GM19035 (cell line): ENCODE measurements at regions not wholly inside any gene's neighbourhood (a gene's known extent, or its start where the extent isn't known, plus 50 kb on each side); places are given as distances from the start of the nearest gene placed in this dataset.

Experiments
- ATAC-seq: cut with Tn5 transposase; IDR thresholded peaks from one replicate; pipeline ENCODE4 v1.9.1; 2021; ENCODE audit not compliant: unreplicated experiment

- no peak for ATAC-seq
Measured at GRCh38 chr7:106774768-106775551, 90.1 kb upstream of the PIK3CG start.

- ATAC-seq: no peak
Measured at GRCh38 chr7:106775552-106775936, 89.5 kb upstream of the PIK3CG start.

GRCh38 chr7:106775975-106776607 is 89.0 kb upstream of the PIK3CG start:
- no peak for ATAC-seq

- ATAC-seq: no peak
Measured at GRCh38 chr7:106776618-106777347, 88.3 kb upstream of the PIK3CG start.

GRCh38 chr7:106777674-106778299 is 87.3 kb upstream of the PIK3CG start:
- ATAC-seq: no peak

GRCh38 chr7:106778656-106779250 is 86.3 kb upstream of the PIK3CG start:
- ATAC-seq: no peak

- no peak for ATAC-seq
Measured at GRCh38 chr7:106779877-106780276, 85.2 kb upstream of the PIK3CG start.

- ATAC-seq: no peak
Measured at GRCh38 chr7:106781007-106781406, 84.1 kb upstream of the PIK3CG start.

GRCh38 chr7:106781828-106782544 is 83.1 kb upstream of the PIK3CG start:
- ATAC-seq: no peak

- no peak for ATAC-seq
Measured at GRCh38 chr7:106783286-106783685, 81.8 kb upstream of the PIK3CG start.

- no peak for ATAC-seq
Measured at GRCh38 chr7:106788637-106789036, 76.4 kb upstream of the PIK3CG start.

- no peak for ATAC-seq
Measured at GRCh38 chr7:106791526-106791925, 73.6 kb upstream of the PIK3CG start.

- ATAC-seq: no peak
Measured at GRCh38 chr7:106792233-106792926, 72.7 kb upstream of the PIK3CG start.

- ATAC-seq: no peak
Measured at GRCh38 chr7:106793015-106793975, 71.8 kb upstream of the PIK3CG start.

- no peak for ATAC-seq
Measured at GRCh38 chr7:106794276-106795083, 70.6 kb upstream of the PIK3CG start.

GRCh38 chr7:106795084-106795876 is 69.8 kb upstream of the PIK3CG start:
- ATAC-seq: no peak

GRCh38 chr7:106795877-106796231 is 69.2 kb upstream of the PIK3CG start:
- ATAC-seq: peak; percentile 53
